Prostate gland (tissue), 2 donors: ENCODE measurements at regions not wholly inside any gene's neighbourhood (a gene's known extent, or its start where the extent isn't known, plus 50 kb on each side); places are given as distances from the start of the nearest gene placed in this dataset.

Experiments
- DNase-seq: peaks from one replicate; pipeline ENCODE4 v3.0.0-alpha.2; 2019; ENCODE audit warnings: low spot score
- H3K27ac ChIP-seq, 2 donors: fragments of 200-600 bp; sonication (generic); 2 replicates each; pipeline ENCODE4 v1.5.1; 2017 to 2019
- H3K27me3 ChIP-seq: fragments of 200-600 bp; sonication (generic); replicated peaks from 2 replicates; pipeline ENCODE4 v1.5.1; 2019; ENCODE audit not compliant: insufficient read depth
- H3K36me3 ChIP-seq, 2 donors: fragments of 200-600 bp; sonication (generic); 1 replicate in 1 of 2; 2 replicates in 1 of 2; pipeline versions ENCODE4 v1.5.1 to v1.8.1; 2017 to 2019
- H3K4me1 ChIP-seq: fragments of 200-600 bp; sonication (generic); replicated peaks from 2 replicates; pipeline ENCODE4 v1.5.1; 2019
- H3K4me3 ChIP-seq, 2 donors: fragments of 200-600 bp; sonication (generic); 2 replicates each; pipeline ENCODE4 v1.5.1; 2017 to 2019
- H3K9me3 ChIP-seq: fragments of 200-600 bp; sonication (generic); 2 replicates; pipeline ENCODE4 v1.5.1; 2017
- CTCF ChIP-seq, 4 experiments: fragments of 200-600 bp in 2 of 4; fragments of 450-650 bp in 2 of 4; sonication (generic) in 2 of 4; IDR thresholded peaks; 1 replicate in 3 of 4; 2 replicates in 1 of 4; pipeline ENCODE4 v1.5.1; 2016 to 2019; ENCODE audit warnings: antibody characterized with exemption in 4 of 4, mild to moderate bottlenecking in 2 of 4, moderate library complexity in 2 of 4
- POLR2A ChIP-seq: fragments of 450-650 bp; IDR thresholded peaks from one replicate; pipeline ENCODE4 v1.6.1; 2016; ENCODE audit warnings: antibody characterized with exemption, mild to moderate bottlenecking
- POLR2AphosphoS5 ChIP-seq: sonication (generic); formaldehyde crosslinking; IDR thresholded peaks from one replicate; pipeline ENCODE4 v1.6.1; 2017; ENCODE audit warnings: antibody characterized with exemption
- WGBS: methylation state at CpG from one replicate; pipeline ENCODE4 v1.1.5; 2018; 5-methylcytosine and 5-hydroxymethylcytosine counted together
- intact Hi-C: fragments of 100-400 bp; cut with DNase I; formaldehyde crosslinking; loops from one replicate; pipeline ENCODE4 v1.14.2; 2022

- TF ChIP-seq CTCF (IDR thresholded peaks at IDR 0.05) = no peak
- TF ChIP-seq POLR2AphosphoS5 = no peak
- no peak for TF ChIP-seq POLR2A
- intact Hi-C loops = no loop called here
- Histone ChIP-seq H3K27me3 (no peaks in the 10 kb centered on the region), H3K4me1 (no peaks in the 10 kb centered on the region), H3K9me3 (no peaks in the 10 kb centered on the region), H3K36me3 (no peaks in the 10 kb centered on the region), H3K27ac (no peak overlapping the region), H3K4me3 (no peak overlapping the region)
- no peak for DNase-seq
- WGBS = 15% methylated on average over 3 of the region's 3 CpGs
Observed at GRCh38 chr21:22223385-22223784, 1225.2 kb downstream of the NCAM2 start.

GRCh38 chr21:22224261-22224660 lies 1226.1 kb downstream of the NCAM2 start:
- intact Hi-C loops = no loop called here
- H3K4me3 ChIP-seq = no peak overlapping the region
- no peak for TF ChIP-seq POLR2AphosphoS5
- no peak for TF ChIP-seq POLR2A
- no peak for TF ChIP-seq CTCF (IDR thresholded peaks at IDR 0.05)
- no peaks in the 10 kb centered on the region for H3K9me3 ChIP-seq
- H3K36me3 ChIP-seq = no peaks in the 10 kb centered on the region
- no peak for DNase-seq
- 91% methylated on average over 4 of the region's 4 CpGs for WGBS
- no peaks in the 10 kb centered on the region for H3K27me3 ChIP-seq
- no peak overlapping the region for H3K27ac ChIP-seq
- no peaks in the 10 kb centered on the region for H3K4me1 ChIP-seq

GRCh38 chr21:22225299-22225698 lies 1227.1 kb downstream of the NCAM2 start:
- 58% methylated on average over 1 of the region's 1 CpG for WGBS
- H3K27me3 ChIP-seq = no peaks in the 10 kb centered on the region
- no peak for DNase-seq
- no peaks in the 10 kb centered on the region for H3K4me1 ChIP-seq
- H3K27ac ChIP-seq = no peak overlapping the region
- no peak overlapping the region for H3K4me3 ChIP-seq
- H3K9me3 ChIP-seq = no peaks in the 10 kb centered on the region
- TF ChIP-seq POLR2AphosphoS5 (no peak), POLR2A (no peak), CTCF (IDR thresholded peaks at IDR 0.05) (no peak)
- H3K36me3 ChIP-seq = no peaks in the 10 kb centered on the region
- intact Hi-C loops = no loop called here

- Histone ChIP-seq H3K4me1 (no peaks in the 10 kb centered on the region), H3K36me3 (no peaks in the 10 kb centered on the region), H3K4me3 (no peak overlapping the region), H3K27ac (no peak overlapping the region), H3K27me3 (no peaks in the 10 kb centered on the region), H3K9me3 (no peaks in the 10 kb centered on the region)
- no peak for DNase-seq
- intact Hi-C loops = no loop called here
- 73% methylated on average over 2 of the region's 2 CpGs for WGBS
- TF ChIP-seq POLR2AphosphoS5 (no peak), CTCF (IDR thresholded peaks at IDR 0.05) (no peak), POLR2A (no peak)
Observed at GRCh38 chr21:22231013-22231412, 1232.8 kb downstream of the NCAM2 start.

GRCh38 chr21:22235866-22236590 lies 1237.8 kb downstream of the NCAM2 start:
- 80% methylated on average over 4 of the region's 4 CpGs for WGBS
- Histone ChIP-seq H3K4me1 (no peaks in the 10 kb centered on the region), H3K9me3 (no peaks in the 10 kb centered on the region), H3K36me3 (no peaks in the 10 kb centered on the region), H3K27me3 (no peaks in the 10 kb centered on the region), H3K4me3 (no peak overlapping the region), H3K27ac (no peak overlapping the region)
- intact Hi-C loops = no loop called here
- TF ChIP-seq POLR2A (no peak), POLR2AphosphoS5 (no peak), CTCF (IDR thresholded peaks at IDR 0.05) (no peak)
- DNase-seq = no peak
